ENCODE measurements at regions not wholly inside any gene's neighbourhood (a gene's known extent, or its start where the extent isn't known, plus 50 kb on each side); places are given as distances from the start of the nearest gene placed in this dataset.

DNA sequence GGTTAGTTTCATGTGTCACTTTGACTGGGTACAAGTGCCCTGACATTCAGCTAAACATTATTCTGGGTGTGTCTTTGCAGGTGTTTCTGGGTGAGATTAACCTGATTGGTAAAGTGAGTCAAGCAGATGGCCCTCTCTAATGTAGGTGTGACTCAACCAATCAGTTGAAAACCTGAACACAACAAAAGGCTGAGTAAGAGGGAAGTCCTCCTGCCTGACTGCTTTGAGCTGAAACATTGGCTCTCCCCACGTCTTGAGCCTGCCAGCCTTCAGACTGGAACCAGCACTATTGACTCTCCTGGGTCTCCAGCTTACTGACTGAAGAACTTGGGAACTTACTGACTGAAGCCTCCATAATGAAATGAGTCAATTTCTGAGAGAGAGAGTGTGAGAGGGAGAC lies 70.0 kb upstream of the C21orf91 start:
- no peak for DNase-seq

DNA sequence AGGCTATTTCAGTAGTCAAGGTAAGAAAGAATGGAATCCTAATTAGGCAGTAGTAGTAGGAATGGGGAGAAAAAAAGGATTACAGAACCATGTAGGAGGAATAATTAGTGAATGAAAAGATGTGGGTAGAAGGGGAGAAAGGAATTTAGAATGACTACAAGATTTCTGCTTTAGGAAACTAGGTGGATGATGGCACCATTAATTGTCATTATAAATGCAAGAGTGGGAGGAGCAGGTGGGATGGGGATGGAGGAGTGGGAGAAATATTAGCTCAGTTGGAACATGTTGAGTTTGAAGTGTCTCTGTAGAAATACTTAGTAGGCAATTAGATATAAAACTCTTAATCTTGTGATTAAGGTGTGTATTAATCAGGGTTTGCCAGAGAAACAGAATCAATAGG lies 50.0 kb upstream of the C21orf91 start:
- no peak for DNase-seq

All from eye (tissue), 1 donor.